D721Med (cell line): ENCODE measurements at regions not wholly inside any gene's neighbourhood (a gene's known extent, or its start where the extent isn't known, plus 50 kb on each side); places are given as distances from the start of the nearest gene placed in this dataset.

Source experiments
- DNase-seq: peaks from one replicate; pipeline ENCODE4 v3.0.0; 2011; ENCODE audit warnings: low spot score; ENCODE audit not compliant: insufficient read length
- FAIRE-seq: peaks from 2 replicates; lab custom pipeline; 2011; peaks lifted over from hg19 to GRCh38; lab: Jason Lieb, UNC
- TF ChIP-seq, protein P1 (sequence below): IDR thresholded peaks from 2 replicates; pipeline ENCODE4 v1.5.1; 2012; ENCODE audit warnings: mild to moderate bottlenecking, control low read depth; ENCODE audit not compliant: insufficient read depth; ENCODE audit errors: missing control alignments

DNA sequence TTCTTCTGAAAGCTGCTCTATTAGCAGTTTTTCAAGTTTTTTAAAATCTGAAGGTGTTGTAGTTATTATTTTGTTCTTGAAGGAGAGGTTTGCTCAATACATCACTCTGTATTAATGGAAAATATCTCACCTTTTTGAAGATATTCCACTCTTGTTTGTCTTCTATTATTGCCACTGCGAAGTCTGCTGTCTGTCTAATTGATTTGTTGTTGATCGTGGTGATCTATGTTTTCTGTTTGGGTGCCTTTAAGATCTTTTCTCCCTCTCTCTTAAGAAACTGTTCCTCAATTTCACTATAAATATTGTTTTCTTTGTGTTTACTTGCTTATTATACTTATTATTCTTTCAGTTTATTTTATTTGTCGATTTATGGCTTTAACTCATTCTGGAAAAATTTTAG lies 64.9 kb upstream of the FZD8 start:
- DNase-seq (no peak), FAIRE-seq (no peak)
- TF ChIP-seq, protein P1, sequence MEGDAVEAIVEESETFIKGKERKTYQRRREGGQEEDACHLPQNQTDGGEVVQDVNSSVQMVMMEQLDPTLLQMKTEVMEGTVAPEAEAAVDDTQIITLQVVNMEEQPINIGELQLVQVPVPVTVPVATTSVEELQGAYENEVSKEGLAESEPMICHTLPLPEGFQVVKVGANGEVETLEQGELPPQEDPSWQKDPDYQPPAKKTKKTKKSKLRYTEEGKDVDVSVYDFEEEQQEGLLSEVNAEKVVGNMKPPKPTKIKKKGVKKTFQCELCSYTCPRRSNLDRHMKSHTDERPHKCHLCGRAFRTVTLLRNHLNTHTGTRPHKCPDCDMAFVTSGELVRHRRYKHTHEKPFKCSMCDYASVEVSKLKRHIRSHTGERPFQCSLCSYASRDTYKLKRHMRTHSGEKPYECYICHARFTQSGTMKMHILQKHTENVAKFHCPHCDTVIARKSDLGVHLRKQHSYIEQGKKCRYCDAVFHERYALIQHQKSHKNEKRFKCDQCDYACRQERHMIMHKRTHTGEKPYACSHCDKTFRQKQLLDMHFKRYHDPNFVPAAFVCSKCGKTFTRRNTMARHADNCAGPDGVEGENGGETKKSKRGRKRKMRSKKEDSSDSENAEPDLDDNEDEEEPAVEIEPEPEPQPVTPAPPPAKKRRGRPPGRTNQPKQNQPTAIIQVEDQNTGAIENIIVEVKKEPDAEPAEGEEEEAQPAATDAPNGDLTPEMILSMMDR, result no peak

DNA sequence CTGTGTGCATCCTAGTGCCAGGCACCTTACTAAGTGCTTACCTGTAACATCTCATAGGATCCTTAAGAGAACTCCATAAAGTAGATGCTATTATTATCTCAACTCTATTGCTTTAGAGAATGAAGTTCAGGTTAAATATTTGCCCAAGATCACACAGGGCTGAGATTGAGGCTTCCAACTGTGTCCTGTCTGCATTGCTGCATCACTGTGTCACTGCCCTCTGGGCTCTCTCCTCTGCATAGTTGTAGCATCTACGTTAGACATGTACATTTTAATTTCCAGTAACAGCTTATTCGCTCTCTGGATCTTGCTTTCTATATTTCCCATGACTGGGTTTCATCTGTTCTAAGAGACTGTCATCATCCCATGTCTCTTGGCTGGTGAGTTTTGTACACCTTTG lies 63.6 kb upstream of the FZD8 start:
- TF ChIP-seq, protein P1, result no peak
- FAIRE-seq (no peak), DNase-seq (no peak)

DNA sequence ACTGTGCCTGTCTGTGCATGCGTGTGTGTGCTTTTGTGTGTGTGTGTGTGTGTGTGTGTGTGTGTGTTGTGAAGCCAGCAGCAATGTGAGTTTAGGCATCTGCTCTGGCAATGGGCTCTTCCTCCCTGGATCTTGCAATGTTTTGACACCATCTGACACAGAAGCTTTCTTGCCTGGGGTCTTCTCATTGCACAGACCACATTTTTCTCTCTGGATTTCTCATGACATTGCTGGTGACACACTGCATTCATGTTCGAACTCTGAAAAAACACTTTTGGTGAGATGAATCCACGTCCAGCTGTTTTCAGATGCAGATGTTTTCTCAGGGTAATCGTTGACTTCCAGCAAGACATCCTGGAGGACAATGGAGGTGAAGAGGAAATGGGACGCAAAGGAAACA lies 63.0 kb upstream of the FZD8 start:
- TF ChIP-seq, protein P1, result no peak
- DNase-seq, result no peak
- FAIRE-seq, result no peak

DNA sequence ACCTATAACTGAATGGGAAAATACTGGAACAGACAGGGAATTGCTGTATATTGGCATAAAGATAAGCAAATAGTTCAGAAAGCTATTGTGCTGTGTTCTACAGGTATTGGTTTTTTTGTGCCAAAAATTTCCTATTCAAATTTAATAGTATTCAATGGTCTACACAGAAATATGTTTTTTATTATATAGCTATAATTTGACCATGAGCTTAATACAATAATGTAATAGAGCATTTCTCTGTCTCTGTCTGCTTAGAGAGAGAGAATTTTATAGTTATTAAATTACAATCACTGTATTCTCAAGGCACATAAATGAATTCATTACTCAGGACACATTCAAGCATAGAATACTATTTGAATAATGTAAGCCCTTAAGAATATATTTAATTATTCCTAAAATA lies 62.3 kb upstream of the FZD8 start:
- DNase-seq (no peak), FAIRE-seq (no peak)
- TF ChIP-seq, protein P1, result no peak

DNA sequence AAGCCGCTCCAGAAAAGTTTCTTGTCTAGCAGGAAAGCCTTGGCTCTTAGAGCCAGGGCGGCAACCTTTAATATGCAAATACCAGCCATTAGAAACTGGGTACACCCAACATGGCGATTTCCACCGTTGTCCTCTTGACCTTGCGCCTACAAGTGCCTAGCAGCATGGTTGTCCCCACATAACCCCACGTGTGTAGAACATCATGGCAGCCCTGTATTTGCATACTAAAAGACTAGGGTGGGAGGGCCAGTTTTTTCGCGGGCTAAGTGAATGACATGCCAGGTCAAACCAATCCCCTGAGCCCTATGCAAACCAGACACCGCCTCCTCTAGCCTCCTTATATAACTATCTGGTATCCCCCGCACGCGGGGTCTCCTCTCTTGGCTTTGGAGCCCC lies 58.4 kb upstream of the FZD8 start:
- TF ChIP-seq, protein P1, result no peak
- no peak for FAIRE-seq
- no peak for DNase-seq

DNA sequence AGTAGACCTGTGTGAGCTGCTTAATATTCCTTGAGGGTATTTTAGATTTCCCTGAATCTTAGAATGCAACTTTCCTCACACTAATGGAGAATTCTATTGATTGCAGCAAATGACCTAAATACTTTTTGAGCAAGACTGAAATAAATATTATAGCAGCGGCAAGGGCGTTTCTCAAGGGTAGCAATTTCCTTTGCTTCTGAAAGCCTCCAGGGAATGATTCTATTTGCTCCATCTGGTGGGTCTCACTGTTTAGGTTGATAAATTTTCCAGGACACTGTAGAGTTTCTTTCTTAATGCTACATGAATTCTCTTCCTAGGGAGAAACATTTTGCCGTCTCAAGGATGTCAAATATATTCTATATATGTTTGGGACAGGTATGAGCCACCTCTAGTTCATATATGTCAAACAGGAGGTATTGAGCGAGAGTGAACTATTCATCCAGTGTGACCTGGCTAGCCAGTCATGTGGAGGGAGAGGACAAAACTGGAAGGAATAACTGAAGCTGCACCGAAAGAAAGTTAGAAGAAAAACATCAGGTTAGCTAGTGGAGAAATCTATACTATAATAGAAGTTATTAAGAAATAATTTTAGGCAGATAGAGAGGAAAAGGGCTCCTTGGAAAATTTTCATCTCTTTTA lies 57.9 kb upstream of the FZD8 start:
- TF ChIP-seq, protein P1, result no peak
- FAIRE-seq (no peak), DNase-seq (no peak)

DNA sequence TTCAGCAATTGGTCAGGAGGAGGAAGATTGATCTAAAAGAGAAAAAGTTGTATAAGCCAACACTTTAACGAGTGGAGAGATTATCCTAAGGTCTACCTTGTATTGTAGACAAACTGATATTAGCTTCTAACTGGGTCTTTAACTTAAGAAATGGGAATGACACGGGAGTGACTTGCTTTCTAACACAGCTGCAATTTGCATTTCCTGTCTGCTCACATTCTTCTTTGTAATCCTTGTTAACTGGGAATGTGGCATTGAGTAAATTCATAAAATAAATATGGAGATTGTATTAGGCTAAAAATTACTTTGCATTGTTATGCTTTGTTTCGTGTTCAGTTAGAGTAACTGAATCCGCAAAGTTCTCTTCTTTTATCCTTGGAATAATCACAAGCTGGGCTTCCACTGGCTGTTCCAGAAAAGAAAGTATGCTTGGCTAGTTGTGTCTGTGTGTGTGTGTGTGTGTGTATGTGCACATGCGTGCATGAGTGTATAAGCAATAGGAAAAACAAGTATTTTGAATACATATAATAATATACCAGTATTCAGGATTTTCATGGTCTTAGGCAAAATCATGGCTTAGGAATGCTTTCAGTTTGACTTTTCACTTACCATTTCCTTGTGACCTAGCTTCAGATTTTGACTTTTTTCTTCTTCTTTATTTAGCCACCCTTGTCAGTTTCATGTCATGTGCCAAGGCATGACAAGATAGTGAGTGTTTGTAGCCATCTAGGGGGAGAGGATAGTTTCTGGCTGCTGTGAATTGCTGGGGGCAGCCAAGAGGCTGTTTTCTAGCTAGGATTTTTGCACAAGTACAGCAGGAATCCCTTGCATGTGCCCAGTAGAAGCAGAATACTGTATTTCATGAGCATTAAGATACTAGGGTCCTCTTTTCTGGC lies 54.5 kb upstream of the FZD8 start:
- TF ChIP-seq, protein P1, result no peak
- DNase-seq (no peak), FAIRE-seq (no peak)
